ENCODE measurements at regions not wholly inside any gene's neighbourhood (a gene's known extent, or its start where the extent isn't known, plus 50 kb on each side); places are given as distances from the start of the nearest gene placed in this dataset.

DNA sequence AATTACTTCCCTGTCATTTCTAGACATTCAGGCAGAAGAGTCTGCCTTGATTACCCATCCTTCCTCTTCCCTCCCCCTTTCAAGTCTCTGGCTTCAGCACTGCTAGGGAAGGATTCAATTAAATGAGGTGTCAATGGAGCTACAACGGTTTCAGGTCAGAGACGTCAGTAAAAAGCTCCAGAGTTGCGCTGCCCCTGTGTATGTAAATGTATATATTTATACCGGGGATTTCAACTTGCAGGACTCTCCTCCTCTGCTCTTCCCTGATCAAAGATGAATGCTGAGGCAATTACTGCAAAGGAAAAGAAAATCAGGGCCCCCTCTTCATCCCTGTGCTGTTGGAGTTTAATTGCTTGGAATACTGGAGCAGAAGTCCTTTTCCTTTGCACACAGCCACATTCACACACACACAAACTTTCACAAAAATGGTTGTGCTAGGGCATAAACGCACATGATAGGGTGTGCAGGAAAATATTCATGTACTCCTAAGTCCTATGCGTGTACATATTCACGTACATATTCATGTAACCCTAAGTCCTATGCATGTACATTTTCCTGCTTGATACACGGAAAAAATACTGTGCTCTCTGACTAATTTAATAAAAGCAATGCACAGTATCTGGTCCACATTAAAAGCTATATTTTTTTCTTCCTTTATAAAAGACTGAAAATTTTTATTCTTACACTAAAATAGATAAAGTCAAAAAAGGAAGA lies 129.7 kb upstream of the PMFBP1 start:
- Histone ChIP-seq H3K4me2 (ENCODE audit: low read length) (no peak overlapping the region), H3K36me3 (ENCODE audit: insufficient read depth, low read length) (no peaks in the 10 kb centered on the region), H3F3A (ENCODE audit: insufficient read depth, low read length) (no peaks in the 10 kb centered on the region), H3K9me2 (ENCODE audit: low read depth, low read length) (no peaks in the 10 kb centered on the region), H3K4me3 (ENCODE audit: low read depth, low read length, poor library complexity, severe bottlenecking) (no peak overlapping the region), H2AFZ (ENCODE audit: low read length) (no peak overlapping the region), H3K79me2 (ENCODE audit: insufficient read depth, low read length) (no peaks in the 10 kb centered on the region), H3K27me3 (ENCODE audit: insufficient read depth, low read length) (no peaks in the 10 kb centered on the region), H4K20me1 (ENCODE audit: insufficient read depth, low read length) (no peaks in the 10 kb centered on the region), H3K27ac (ENCODE audit: low read depth, low read length, poor library complexity, severe bottlenecking) (no peak overlapping the region), H3K9me3 (ENCODE audit: low read length) (no peaks in the 10 kb centered on the region), H3K9ac (ENCODE audit: low read length) (no peak overlapping the region), H3K4me1 (ENCODE audit: insufficient read depth, low read length, severe bottlenecking) (no peaks in the 10 kb centered on the region)
- TF ChIP-seq, protein P1, sequence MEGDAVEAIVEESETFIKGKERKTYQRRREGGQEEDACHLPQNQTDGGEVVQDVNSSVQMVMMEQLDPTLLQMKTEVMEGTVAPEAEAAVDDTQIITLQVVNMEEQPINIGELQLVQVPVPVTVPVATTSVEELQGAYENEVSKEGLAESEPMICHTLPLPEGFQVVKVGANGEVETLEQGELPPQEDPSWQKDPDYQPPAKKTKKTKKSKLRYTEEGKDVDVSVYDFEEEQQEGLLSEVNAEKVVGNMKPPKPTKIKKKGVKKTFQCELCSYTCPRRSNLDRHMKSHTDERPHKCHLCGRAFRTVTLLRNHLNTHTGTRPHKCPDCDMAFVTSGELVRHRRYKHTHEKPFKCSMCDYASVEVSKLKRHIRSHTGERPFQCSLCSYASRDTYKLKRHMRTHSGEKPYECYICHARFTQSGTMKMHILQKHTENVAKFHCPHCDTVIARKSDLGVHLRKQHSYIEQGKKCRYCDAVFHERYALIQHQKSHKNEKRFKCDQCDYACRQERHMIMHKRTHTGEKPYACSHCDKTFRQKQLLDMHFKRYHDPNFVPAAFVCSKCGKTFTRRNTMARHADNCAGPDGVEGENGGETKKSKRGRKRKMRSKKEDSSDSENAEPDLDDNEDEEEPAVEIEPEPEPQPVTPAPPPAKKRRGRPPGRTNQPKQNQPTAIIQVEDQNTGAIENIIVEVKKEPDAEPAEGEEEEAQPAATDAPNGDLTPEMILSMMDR (IDR thresholded peaks at IDR 0.05; ENCODE audit: low read length): no peak
- no peak for TF ChIP-seq EZH2 (IDR thresholded peaks at IDR 0.05; ENCODE audit: borderline replicate concordance, low read length)

DNA sequence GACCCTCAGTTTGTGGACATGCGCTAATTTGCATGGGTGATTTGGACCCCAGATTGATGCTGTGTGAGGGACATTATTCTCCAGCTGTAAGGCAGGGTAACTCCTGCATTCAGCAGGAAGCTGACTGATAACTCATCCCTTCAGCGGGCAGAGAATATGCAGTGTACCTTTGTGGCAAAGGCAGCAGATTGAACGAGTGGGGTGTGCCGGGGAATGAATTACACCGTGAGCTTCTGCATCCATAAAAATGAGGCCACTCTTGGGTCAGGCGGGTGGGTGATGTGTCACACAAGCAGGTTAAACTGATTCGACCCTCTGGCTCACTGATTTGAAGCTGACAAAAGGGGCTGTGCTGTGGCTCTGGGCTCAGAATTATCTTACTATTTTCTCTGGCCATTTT lies 128.9 kb upstream of the PMFBP1 start:
- no peak overlapping the region for H3K27ac ChIP-seq (ENCODE audit: low read depth, low read length, poor library complexity, severe bottlenecking)
- no peak overlapping the region for H3K4me2 ChIP-seq (ENCODE audit: low read length)
- no peaks in the 10 kb centered on the region for H3F3A ChIP-seq (ENCODE audit: insufficient read depth, low read length)
- H3K9ac ChIP-seq (ENCODE audit: low read length): no peak overlapping the region
- no peaks in the 10 kb centered on the region for H3K79me2 ChIP-seq (ENCODE audit: insufficient read depth, low read length)
- H2AFZ ChIP-seq (ENCODE audit: low read length): no peak overlapping the region
- no peak overlapping the region for H3K4me3 ChIP-seq (ENCODE audit: low read depth, low read length, poor library complexity, severe bottlenecking)
- no peaks in the 10 kb centered on the region for H3K4me1 ChIP-seq (ENCODE audit: insufficient read depth, low read length, severe bottlenecking)
- H3K36me3 ChIP-seq (ENCODE audit: insufficient read depth, low read length): no peaks in the 10 kb centered on the region
- no peaks in the 10 kb centered on the region for H3K9me3 ChIP-seq (ENCODE audit: low read length)
- TF ChIP-seq, protein P1 (IDR thresholded peaks at IDR 0.05; ENCODE audit: low read length): no peak
- TF ChIP-seq EZH2 (IDR thresholded peaks at IDR 0.05; ENCODE audit: borderline replicate concordance, low read length): no peak
- H3K27me3 ChIP-seq (ENCODE audit: insufficient read depth, low read length): no peaks in the 10 kb centered on the region
- H4K20me1 ChIP-seq (ENCODE audit: insufficient read depth, low read length): no peaks in the 10 kb centered on the region
- H3K9me2 ChIP-seq (ENCODE audit: low read depth, low read length): no peaks in the 10 kb centered on the region

GRCh38 chr16:72299684-72300243 lies 127.8 kb upstream of the PMFBP1 start:
- no peak overlapping the region for H2AFZ ChIP-seq (ENCODE audit: low read length)
- H3K4me1 ChIP-seq (ENCODE audit: insufficient read depth, low read length, severe bottlenecking): no peaks in the 10 kb centered on the region
- H3K4me3 ChIP-seq (ENCODE audit: low read depth, low read length, poor library complexity, severe bottlenecking): no peak overlapping the region
- no peak overlapping the region for H3K27ac ChIP-seq (ENCODE audit: low read depth, low read length, poor library complexity, severe bottlenecking)
- no peaks in the 10 kb centered on the region for H3K9me2 ChIP-seq (ENCODE audit: low read depth, low read length)
- H3K9ac ChIP-seq (ENCODE audit: low read length): no peak overlapping the region
- no peaks in the 10 kb centered on the region for H4K20me1 ChIP-seq (ENCODE audit: insufficient read depth, low read length)
- no peaks in the 10 kb centered on the region for H3K79me2 ChIP-seq (ENCODE audit: insufficient read depth, low read length)
- no peak overlapping the region for H3K4me2 ChIP-seq (ENCODE audit: low read length)
- H3K9me3 ChIP-seq (ENCODE audit: low read length): no peaks in the 10 kb centered on the region
- H3K27me3 ChIP-seq (ENCODE audit: insufficient read depth, low read length): no peaks in the 10 kb centered on the region
- H3K36me3 ChIP-seq (ENCODE audit: insufficient read depth, low read length): no peaks in the 10 kb centered on the region
- H3F3A ChIP-seq (ENCODE audit: insufficient read depth, low read length): no peaks in the 10 kb centered on the region
- no peak for TF ChIP-seq EZH2 (IDR thresholded peaks at IDR 0.05; ENCODE audit: borderline replicate concordance, low read length)
- TF ChIP-seq, protein P1 (IDR thresholded peaks at IDR 0.05; ENCODE audit: low read length): no peak

All from OCI-LY1 (cell line).